H4 (cell line): ENCODE measurements at regions not wholly inside any gene's neighbourhood (a gene's known extent, or its start where the extent isn't known, plus 50 kb on each side); places are given as distances from the start of the nearest gene placed in this dataset.
"Not testable (repeated sequence)": the region's sequence is repeated elsewhere in the genome, so short reads cannot be mapped to it uniquely, and the experiment has no call there.

Experiments
- DNase-seq: peaks from one replicate; pipeline ENCODE4 v3.0.0-alpha.2; 2015; ENCODE audit warnings: low spot score

- DNase-seq, result no peak
Measured at GRCh38 chr7:42722198-42722597, 189.7 kb downstream of the C7orf25 start.

DNA sequence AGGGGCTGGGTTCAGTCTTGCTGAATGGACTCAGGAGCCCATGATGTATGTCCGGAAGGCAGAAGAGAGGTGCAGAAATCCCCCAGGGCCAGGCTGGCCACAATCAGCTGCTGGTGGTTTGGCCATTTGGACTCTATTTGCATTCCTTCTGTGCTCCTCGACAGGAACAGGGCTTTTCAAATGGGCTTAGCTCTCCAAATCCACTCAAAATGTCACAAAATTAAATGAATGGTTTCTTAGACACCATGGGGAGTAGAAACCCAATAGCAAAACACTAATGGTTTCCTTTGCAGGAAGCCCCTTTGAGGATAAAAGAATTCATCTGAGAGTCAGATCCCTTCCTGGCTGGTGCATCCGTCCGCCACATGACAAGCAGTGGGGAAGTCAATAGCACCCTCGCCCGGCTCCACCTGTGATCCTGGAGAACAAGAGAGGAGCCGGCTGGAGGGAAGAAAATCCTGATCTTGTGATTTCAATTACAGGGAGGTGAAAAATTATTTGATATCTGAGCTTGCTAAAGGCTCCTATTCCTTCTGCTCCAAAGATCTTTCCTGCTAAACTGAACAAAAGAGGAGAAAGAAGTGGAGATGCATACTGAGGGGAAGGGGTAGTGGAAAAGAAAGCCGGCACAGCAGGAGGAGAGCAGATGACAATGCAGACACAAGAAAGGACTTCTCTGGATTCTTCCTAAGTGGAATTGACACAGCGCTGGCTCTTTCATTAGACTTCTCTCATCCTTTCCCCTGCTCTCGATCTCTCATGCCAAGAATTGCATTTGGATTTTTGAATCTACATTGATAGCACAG is 190.7 kb downstream of the C7orf25 start:
- no peak for DNase-seq

- DNase-seq, result no peak
Measured at GRCh38 chr7:42720012-42720411, 191.9 kb downstream of the C7orf25 start.

- not testable (repeated sequence) for DNase-seq
Measured at GRCh38 chr7:42718466-42718865, 193.4 kb downstream of the C7orf25 start.

GRCh38 chr7:42714356-42714755 is 197.5 kb downstream of the C7orf25 start:
- DNase-seq, result no peak

DNA sequence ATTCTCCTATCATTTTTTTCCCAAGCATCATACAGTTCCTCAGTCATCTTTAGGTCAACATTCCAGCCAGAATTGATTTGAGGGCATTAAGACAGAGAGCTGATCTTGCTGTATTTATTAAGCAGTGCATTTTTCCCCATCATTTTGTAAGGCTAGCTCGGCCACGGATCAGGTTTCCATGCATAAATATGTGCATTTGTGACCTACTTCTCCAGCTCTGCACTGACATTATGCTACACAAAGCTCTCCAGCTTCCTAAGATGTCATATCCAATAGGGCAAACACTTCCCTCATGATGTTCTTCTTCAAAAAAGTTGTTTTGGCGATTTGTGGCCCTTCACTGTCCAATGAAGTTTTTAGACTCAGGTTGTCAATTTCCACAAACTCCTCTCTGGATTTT is 202.6 kb downstream of the C7orf25 start:
- no peak for DNase-seq

DNA sequence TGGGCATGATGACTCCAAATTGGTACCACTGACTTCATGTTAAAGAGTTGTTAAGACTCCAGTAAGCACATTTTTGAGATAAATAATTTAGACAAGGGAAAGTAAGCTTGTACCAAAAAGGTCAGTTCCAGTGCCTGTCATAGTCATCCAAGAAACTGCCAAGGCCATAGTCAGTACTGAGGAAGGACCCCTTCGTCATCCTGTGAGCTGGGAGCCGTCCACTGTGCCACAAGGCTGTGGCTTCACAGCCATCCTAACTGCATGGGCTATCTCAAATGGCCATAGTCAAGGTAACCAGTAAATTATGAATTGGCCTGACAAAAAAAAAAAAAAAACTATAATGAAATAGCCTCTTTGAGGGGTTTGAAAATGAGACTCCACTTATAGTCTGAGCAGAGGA is 207.2 kb downstream of the C7orf25 start:
- no peak for DNase-seq

- DNase-seq, result no peak
Measured at GRCh38 chr7:42702647-42703046, 209.2 kb downstream of the C7orf25 start.

- DNase-seq, result no peak
Measured at GRCh38 chr7:42700406-42701327, 211.2 kb downstream of the C7orf25 start.

GRCh38 chr7:42699380-42700178 is 212.3 kb downstream of the C7orf25 start:
- no peak for DNase-seq

- no peak for DNase-seq
Measured at GRCh38 chr7:42698600-42699374, 213.1 kb downstream of the C7orf25 start.

- DNase-seq, result no peak
Measured at GRCh38 chr7:42694894-42695507, 216.9 kb downstream of the C7orf25 start.

- no peak for DNase-seq
Measured at GRCh38 chr7:42693722-42694121, 218.1 kb downstream of the C7orf25 start.

DNA sequence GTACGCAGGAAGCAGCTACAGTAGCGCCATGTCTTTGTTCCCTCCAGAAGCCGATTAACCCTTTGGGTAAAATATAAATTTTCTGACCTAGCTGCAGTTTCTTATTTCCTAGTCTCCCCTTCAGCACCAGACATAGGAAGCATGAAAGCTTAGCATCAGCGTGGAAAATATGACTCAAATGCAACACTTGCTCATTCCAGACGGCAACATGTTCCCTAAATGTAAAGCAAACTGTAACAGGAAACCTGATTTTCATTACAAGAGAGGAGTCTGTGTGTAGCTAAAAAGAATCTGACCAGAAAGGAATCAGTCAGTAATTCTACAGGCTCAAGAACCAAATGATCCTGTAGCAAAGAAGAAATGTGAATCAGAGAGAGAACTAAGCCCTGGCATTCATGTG is 219.2 kb downstream of the C7orf25 start:
- DNase-seq, result no peak

GRCh38 chr7:42690794-42691639 is 220.9 kb downstream of the C7orf25 start:
- DNase-seq, result peak; percentile 88

DNA sequence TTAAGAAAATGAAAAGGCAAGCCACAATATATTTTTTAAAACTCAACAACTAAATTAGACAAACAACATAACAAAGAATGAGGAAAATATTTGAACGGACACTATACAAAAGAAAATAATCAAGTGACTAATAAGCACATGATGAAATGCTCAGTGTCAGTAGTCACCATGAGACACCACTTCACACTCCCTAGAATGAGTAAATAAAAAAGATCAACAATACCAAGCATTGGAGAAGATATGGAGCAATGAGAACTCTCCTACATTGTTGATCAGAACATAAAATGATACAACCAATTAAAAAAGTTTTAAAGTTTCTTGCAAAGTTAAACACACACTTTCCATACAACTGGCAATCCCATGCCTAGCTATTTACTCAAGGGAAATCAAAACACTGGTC is 222.2 kb downstream of the C7orf25 start:
- DNase-seq, result no peak

- no peak for DNase-seq
Measured at GRCh38 chr7:42688056-42688371, 223.9 kb downstream of the C7orf25 start.

GRCh38 chr7:42687211-42688055 is 224.4 kb downstream of the C7orf25 start:
- DNase-seq, result no peak

DNA sequence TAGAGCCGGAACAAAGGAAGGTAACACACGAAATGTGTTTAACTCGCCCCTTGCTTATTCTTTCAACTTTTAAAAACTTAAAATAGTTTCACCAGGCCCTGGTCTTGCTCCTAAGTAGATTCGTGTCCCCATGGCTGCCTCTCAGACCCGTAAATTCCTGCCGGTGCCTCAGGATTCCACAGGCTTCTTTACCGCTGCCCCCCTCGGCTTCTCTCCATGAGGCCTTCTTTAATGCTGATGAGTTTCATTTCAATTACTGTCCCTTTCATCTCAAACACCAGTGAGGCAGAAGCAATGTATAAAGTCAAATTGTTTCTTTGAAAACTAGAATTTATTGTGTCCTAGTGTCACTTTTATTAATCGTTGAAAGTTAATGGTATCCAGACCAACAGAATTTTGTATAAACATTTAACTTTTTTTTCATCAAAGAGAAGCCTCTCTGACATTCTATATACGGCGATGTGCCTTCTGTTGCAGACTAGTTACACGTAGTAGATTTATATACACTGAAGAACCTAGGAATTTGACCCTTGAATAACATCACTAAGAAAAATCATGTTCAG is 225.2 kb downstream of the C7orf25 start:
- DNase-seq, result no peak
